HG03175 (cell line): ENCODE measurements at regions not wholly inside any gene's neighbourhood (a gene's known extent, or its start where the extent isn't known, plus 50 kb on each side); places are given as distances from the start of the nearest gene placed in this dataset.
"Not testable (repeated sequence)": the region's sequence is repeated elsewhere in the genome, so short reads cannot be mapped to it uniquely, and the experiment has no call there.

Experiments used
- ATAC-seq: cut with Tn5 transposase; IDR thresholded peaks from one replicate; pipeline ENCODE4 v1.9.1; 2021; ENCODE audit warnings: mild to moderate bottlenecking, moderate library complexity; ENCODE audit not compliant: unreplicated experiment

DNA sequence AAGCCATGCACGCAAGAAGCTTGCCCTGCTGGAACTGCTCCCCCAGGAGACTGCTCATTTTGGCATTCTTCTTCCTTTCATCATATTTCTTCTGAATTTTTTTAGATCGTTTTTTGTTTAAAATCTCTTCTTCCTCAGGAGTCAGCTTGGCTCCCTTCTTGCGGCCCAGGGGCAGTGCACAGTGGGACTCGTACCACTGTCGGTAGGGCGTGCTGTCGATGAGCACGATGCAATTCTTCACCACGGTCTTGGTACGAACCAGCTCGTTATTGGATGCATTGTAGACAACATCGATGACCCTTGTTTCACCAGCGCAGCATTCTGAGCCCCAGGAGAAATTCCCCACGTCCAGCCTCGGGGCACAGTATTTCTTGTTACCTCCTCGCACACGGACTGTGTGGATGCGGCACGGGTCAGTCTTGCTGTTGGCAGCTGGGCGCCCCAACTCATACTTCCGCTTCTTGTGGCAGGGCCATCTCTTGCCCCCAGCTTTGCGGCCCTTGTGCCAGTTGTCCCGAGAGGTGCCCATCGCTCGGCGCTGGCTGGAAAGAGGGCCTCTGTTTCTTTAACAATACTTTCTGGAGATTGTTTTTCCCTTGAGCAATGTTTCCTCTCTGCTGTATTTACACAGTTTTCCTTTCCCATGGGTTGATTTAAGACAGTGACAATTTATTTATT lies 452.4 kb downstream of the TMEM121 start:
- ATAC-seq: no peak

DNA sequence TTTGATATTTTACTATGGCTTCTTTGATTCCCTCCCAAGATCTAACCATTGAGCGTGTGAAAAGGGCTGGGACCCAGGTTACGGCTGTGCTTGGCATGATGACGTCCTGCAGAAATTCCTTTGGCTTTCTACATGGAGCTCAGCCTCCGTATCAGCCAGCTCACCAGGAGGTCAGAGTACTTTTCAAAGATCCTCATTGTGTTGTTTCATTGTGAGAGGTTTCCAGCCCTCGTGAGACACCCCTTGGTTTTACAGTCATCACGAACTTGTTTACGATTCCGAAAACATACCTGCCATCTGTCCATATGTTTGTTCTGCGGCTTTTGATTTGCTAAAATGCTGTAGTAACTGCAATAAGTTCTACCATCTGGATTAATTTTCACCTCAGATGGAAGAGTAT lies 453.1 kb downstream of the TMEM121 start:
- ATAC-seq: no peak

DNA sequence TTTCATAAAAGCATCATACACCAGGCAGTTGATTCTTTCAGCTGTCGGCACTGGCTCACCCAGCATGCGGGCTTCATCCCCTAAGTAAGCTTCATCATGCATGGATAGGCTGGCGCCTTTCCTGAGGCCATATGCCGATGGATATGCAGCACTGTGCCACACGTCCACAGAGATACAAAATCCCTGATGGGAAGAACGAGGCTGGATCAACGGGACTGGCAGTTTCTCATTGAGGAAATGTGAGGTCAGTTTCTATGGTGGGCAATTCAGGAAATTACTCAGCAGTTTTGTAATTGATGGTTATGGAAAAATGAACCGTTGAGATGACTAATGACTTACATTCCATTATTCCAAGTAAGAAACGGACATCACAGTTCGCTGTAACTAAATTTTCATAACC lies 453.8 kb downstream of the TMEM121 start:
- no peak for ATAC-seq

DNA sequence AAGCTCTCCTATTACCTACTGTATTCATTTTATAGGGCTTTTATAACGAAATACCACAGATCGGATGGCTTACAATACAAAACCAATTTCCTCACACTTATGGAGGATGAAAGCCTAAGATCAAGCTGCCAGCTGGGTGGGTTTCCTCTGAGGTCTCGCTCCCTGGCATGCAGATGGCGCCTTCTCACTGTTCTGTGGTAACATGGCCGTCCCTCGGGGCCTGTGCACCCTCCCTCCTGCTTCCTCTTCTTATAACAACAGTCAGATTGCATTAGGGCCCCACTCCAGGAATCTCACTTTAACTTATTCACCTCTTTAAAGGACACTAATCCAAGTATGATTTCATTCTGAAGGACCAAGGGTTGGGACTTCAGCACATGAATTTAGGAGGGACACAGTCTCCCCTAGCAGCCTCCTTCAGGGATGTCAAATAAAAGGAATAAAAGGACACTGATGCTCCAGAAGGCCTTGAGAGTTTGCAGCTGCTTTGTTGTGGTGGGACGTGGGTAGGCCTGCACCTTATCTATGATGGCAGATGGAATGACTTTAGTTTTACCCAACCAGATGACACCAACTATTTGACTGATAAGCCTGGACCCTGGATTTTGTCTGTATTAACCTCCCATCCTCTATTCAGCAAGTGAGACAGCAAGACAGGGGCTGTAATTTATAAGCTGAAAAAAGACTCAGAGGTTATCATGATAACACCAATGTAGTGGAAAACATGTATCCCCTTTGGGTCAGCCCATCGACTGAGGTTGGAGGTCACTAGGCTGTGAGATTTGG lies 455.3 kb downstream of the TMEM121 start:
- ATAC-seq: not testable (repeated sequence)

DNA sequence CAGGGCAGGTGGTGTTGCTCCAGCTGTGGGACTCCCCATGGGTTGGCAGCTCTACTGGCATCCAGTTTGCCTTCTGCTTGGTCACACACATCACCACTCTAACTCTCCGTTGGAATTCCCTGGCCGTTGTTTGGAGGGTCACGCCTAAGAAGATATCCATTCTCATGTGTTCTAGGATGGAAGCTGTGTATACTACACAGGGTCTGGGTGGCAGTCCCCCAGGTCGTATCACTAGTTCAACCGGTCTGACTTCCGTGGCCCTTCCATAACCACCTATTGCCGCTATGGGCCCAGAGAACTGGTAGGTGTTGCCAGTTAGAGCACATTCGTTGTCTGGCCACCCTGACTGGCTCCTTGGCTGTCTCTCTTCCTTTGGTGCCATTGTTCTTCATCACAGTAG lies 456.3 kb downstream of the TMEM121 start:
- ATAC-seq: no peak

DNA sequence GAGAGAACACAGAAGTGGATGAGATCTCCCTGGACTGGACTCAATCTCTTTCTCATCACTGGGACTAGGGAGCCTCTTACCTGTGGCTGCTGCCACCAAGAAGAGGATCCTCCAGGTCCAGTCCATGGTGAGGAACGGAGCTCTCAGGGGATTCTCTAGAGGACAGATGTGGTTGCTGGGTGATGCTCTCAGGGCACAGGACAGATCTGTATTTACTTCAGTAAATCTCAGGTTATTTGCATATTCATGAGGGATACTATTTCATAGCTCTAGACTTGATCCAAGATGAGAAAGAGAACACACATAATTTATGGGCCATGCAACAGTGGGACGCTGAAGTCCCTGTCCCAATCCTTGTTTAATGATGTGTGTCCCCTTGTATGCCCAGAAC lies 460.5 kb downstream of the TMEM121 start:
- no peak for ATAC-seq

DNA sequence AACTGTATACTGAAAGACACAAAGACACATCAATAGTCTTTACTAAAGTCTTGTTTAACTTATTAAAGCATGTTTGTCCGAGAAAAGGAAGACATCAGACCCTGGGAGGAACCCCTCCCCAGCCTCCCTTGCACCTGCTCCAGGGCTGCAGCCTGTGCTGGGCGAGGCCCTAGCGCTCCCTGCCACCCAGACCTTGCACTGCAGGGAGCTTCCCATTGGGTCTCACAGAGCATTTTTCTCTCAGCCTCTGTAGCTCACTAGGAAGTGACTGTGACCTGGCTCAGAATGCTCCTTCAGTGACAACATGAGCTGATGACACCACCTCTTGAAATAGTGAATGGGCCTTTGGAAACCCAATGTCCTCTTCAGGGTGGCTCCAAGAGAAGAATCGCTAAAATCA lies 461.2 kb downstream of the TMEM121 start:
- ATAC-seq: no peak

DNA sequence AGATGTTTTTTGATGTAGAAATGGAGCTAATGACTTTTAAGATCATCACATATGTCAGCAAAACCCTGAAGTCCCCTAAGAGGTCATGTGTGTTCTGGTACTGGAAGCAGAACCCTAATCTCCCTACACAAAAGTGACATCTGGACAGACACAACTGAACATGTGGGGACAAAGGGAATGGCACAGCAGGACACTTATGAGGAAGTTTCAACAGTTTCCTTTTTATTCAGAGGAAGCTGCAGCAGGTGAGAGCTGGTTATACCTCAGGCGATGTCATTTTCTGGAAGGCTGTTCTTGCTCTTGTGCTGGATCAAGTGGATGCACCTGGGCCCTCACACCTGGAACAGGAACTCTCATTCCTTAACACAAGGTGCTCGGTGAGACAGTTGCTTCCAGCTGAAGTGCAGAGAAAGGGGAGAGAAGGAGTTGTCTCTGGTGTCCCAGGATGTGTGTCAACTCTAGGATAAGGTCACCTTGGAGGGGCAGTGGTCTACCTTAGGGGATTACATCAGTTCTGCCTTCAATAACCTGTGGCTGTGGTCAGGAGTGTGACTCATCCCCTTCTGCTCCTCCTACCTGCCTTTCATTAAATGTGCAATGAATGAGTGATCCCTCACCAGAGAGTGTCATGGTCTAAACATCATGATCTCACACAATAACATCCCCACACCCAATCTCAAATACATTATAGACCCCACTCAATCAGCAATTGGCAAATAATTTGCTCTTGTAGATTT lies 463.4 kb downstream of the TMEM121 start:
- ATAC-seq: no peak

DNA sequence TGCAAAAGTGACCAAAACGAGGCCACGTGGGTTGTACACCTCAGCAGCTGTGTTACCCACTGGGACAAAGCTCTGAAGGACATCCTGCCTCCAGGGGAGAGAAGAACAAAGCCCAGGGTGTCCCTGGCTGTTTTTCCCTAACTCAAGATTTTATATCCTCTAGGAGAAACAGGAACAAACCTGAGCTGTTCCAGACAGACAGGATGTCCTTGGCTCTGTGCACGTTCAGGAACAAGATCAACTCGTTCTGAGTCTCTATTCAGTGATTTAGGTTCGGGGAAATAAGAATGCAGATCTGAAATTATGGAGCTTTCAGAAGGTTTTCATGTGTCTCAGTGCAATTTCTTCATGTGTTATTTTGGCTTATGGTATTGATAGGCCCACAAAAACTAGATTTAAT lies 465.3 kb downstream of the TMEM121 start:
- not testable (repeated sequence) for ATAC-seq

DNA sequence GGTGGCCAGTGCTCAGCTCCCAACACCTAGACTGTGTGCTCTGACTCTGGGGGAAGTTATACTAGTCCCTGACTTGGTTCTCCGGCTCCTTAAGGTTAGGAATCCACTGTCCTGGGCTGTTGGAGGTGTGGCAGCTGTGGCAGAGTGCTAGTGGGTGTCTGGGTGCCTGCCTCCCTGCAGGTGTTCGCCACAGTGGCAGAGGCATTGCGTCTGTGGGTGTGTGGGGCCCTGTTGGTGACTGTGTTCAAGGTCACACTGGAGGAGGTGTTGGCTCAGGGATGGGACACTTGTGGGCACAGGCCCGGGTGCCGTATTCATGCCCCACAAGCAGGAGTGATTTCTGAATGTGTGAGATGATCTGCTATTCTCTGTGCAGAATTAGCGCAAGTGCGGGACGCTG lies 467.4 kb downstream of the TMEM121 start:
- no peak for ATAC-seq

DNA sequence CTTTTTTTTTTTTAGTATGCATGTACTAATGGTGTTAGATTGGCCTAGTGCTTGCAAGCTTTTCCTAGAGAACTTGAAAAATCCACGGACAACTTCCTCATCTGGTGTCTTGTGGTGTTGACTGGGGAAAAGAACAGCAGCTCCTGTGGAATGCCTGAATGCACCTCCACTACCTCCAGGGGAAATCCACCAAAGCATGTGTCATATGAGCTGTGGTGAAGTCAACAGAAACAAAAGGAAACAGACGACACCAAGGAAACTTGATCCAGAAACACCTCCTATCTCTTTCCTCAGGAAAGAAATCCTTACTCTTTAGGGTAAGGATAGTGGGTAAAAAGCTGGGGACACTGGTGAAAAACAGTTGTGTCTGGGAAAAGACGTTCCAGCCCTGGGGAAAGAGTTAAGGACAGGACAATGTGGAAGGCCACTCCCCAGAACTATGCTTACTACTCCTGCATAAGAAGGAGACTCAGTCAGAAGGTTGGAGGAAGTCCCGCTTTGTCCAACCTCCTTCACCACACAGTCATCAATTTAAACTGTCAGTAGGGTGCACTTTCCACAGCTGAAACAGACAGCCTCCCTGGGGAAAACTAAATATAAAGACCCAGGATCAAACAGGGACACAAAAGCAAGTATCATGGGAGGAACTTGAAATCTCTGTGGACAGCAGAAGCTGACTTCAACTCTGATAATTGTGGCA lies 468.8 kb downstream of the TMEM121 start:
- not testable (repeated sequence) for ATAC-seq

DNA sequence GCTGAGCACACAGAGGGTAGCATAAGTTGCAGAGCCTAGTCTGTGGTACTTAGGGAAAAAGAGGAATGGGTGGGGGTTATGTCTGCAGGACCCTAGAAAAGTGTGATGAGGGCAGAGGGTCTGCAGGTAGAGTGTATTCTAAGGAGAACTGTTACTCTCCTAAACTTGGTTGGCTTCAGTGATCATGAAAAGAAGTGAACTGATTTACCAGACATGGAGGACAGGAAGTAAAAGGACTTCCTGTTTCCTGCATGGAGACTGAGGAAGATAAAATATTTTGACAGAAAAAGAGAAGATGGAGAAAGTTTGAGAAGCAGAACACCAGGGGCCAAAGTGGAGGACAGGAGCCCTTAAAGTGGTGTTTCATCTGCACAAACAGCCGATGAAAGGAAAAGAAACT lies 472.2 kb downstream of the TMEM121 start:
- ATAC-seq: not testable (repeated sequence)

DNA sequence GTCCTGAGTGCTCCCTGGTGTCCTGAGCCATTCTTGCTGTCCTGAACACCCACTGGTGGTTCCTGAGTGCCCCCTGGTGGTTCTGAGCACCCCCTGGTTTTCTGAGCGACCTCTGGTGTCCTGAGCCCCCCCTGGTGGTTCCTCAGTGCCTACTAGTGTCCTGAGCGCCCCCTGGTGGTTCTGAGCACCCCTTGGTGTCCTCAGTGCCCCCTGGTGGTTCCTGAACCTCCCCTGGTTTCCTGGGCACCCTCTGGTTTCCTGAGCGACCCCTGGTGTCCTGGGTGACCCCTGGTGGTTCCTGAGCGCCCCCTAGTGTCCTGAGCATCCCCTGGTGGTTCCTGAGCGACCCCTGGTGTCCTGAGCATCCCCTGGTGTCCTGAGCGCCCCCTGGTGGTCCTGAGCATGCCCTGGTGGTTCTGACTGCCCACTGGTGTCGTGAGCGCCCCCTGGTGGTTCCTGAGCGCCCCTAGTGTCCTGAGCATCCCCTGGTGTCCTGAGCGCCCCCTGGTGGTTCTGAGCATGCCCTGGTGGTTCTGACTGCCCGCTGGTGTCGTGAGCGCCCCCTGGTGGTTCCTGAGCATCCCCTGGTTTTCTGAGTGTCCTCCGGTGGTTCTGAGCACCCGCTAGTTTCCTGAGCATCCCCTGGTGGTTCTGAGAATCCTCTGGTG lies 473.1 kb downstream of the TMEM121 start:
- ATAC-seq: peak; percentile 76

DNA sequence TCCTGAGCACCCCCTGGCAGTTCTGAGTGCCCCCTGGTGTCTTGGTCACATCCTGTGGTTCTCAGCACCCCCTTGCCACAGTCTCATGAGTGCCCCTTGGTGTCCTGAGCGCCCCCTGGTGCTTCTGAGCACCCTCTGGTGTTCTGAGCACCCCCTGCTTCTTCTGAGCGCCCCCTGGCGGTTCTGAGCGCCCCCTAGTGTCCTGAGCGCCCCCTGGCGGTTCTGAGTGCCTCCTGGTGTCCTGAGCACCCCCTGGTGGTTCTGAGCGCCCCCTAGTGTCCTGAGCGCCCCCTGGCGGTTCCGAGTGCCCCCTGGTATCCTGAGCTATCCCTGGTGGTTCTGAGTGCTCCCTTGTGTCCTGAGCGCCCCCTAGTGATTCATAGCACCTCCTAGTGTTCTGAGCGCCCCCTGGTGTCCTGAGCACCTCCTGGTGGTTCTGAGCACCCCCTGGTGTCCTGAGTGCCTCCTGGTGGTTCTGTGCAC lies 473.7 kb downstream of the TMEM121 start:
- peak; percentile 36 for ATAC-seq

DNA sequence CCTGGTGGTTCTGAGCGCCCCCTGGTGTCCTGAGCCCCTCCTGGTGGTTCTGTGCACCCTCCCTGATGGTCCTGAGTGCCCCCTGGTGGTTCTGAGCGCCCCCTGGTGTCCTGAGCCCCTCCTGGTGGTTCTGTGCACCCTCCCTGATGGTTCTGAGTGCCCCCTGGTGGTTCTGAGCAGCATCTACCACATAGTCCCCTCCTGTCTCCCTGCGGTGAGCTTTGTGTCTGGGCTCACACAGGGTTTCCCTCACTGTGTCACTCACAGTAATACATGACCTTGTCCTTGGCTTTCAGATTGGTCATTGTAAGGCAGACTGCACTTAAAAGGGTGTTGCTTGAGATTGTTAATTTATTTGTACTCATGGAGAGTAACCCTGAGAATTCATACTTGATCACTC lies 474.9 kb downstream of the TMEM121 start:
- not testable (repeated sequence) for ATAC-seq

DNA sequence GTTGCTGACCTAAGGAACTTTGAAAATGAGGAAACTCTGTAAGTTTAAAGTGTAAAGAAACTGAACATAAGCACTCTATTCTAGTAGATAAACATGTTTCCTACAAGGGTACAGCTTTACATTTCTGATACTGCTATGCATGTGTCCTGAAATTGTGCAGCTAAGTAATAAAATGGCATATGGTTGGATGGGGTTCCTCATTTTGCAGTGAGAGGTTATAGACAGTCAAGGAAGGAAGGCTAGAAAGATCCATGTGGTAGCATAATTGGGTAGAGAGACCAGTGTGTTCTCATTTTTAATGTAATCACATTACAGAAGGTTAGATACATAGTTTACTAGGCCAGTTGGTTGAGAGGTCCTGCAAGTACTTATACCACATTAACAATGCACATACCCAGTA lies 477.0 kb downstream of the TMEM121 start:
- ATAC-seq: no peak

DNA sequence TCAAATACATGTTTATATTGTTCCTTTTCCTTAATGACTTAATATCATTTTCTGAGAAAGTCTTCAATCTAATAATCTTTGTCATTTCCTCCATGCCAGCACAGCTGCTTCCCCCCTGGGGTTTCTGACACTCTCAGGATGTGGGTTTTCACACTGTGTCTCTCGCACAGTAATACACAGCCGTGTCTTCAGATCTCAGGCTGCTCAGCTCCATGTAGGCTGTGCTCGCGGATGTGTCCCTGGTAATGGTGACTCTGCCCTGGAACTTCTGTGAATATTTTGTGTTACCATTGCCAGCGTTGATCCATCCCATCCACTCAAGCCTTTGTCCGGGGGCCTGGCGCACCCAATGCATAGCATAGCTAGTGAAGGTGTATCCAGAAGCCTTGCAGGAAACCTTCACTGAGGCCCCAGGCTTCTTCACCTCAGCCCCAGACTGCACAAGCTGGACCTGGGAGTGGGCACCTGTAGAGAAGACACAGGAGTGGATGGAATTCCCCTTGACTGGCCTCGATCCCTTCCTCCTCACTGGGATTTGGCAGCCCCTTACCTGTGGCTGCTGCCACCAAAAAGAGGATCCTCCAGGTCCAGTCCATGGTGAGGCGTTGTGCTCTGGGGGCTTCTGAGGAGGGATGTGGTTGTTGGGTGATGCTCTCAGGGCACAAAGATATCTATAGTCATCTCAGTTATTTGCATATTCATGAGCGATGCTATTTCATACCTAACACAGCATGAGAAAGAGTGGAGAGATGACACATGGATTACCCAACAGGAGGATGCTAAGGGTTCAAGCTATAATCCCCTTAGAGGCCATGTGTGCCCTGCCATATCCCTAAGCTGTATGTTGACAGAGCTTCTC lies 478.8 kb downstream of the TMEM121 start:
- not testable (repeated sequence) for ATAC-seq

DNA sequence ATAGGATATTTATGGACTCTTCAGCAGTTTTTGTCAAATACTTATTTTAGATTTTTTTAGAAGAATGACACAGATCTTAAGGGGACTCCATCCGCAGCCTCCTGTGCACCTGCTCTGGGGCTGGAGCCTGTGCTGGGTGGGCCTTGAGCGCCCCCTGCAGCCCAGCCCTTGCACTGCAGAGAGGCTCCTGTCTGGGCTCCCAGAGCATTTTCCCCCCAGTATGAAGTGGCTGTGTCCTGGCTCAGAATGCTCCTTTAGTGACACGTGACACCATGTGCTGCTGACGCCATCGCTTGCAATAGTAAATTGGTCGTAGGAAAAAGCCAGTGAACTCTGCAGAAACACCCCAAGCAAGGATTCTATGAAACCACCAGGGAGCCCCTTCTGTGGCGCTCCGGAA lies 479.7 kb downstream of the TMEM121 start:
- not testable (repeated sequence) for ATAC-seq

DNA sequence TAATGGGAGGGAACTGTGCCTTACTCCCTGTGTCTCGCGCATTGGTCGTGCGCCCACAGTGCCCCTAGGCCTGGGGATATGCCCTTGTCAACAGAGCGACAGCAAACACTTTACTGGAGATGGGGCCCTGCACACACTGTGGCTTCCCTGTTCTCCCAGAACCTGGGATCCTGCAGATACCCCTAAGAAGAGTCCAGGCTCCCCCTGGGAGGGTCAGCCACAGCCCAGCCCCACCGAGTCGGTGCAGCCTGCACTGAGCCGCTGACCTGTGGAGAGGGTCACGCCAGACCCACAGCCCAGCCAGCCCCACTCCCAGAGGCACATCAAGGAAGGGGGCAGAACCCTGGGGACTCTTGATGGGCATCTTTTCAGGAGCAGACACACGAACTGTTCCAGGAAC lies 480.3 kb downstream of the TMEM121 start:
- not testable (repeated sequence) for ATAC-seq

DNA sequence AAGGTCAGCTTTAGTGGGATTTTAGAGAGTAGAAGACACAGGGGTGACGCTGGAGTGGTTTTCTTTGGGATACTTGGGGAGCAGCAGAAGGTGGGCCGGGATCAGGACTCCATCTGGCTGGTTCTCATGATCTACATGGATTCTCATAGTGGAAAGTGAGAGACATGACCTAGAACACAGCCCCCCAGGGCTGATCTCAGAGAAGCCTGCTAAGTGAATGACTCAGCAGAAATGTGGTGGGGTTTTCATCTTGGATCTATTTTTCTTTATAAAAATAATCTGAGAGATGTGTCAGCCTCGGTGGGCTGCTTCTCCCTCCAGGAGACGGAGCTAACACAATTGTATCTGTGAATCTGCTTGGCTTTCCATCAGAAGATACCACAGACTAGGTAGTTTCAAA lies 484.4 kb downstream of the TMEM121 start:
- no peak for ATAC-seq
